OCI-LY3 (cell line): ENCODE measurements at regions not wholly inside any gene's neighbourhood (a gene's known extent, or its start where the extent isn't known, plus 50 kb on each side); places are given as distances from the start of the nearest gene placed in this dataset.

Experiments
- EZH2phosphoT487 ChIP-seq: fragments of 200-600 bp; shearing (Covaris generic); IDR thresholded peaks from 2 replicates; pipeline ENCODE4 v1.6.1; 2018; ENCODE audit warnings: antibody characterized with exemption, mixed run types, low read depth
- TF ChIP-seq, protein P1 (sequence below): fragments of 200-600, 300-600 bp; sonication (generic); IDR thresholded peaks from 2 replicates; pipeline ENCODE4 v1.5.1; 2014; ENCODE audit warnings: antibody characterized with exemption, low read length, low read depth

DNA sequence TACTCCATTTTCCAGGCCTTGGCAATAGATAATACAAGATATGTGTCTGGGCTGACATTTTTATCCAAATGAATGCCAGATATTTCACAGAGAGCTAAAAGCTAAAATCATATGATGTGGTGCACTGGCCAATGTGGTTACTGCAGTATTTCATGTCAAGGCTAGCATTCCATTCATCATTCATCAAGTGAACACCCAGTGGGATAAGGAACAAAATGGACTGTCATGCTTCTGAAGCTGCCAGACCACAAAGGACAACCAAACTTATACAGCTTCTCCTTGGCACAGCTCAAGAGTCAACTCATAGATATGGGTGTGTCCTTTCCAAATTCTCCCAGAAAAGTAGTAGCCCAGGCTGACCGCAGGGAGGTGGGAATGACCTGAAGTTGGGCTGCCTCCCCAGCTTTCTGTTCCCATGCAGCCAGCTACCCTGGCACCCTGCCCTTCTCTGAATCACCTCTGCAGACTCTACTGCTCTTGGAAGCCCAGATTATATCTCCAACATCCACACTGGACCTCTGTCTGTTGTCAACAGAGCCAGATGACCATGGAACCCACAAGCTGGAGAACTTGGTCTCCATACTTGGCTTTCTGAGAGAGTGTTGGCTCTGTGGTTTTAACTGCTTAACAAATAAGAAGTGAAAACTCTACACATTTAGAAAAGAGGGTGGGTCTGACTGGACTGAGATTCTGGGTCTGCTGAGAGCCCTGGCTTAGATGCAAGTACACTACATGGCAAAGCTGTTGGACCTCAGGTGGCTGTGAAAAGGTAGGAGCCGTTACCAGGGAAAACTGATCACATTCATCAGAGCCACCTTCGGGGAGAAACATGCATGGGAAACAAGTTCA is 122.8 kb downstream of the ALDH8A1 start:
- TF ChIP-seq, protein P1, sequence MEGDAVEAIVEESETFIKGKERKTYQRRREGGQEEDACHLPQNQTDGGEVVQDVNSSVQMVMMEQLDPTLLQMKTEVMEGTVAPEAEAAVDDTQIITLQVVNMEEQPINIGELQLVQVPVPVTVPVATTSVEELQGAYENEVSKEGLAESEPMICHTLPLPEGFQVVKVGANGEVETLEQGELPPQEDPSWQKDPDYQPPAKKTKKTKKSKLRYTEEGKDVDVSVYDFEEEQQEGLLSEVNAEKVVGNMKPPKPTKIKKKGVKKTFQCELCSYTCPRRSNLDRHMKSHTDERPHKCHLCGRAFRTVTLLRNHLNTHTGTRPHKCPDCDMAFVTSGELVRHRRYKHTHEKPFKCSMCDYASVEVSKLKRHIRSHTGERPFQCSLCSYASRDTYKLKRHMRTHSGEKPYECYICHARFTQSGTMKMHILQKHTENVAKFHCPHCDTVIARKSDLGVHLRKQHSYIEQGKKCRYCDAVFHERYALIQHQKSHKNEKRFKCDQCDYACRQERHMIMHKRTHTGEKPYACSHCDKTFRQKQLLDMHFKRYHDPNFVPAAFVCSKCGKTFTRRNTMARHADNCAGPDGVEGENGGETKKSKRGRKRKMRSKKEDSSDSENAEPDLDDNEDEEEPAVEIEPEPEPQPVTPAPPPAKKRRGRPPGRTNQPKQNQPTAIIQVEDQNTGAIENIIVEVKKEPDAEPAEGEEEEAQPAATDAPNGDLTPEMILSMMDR = no peak
- no peak for TF ChIP-seq EZH2phosphoT487
